Mesothelial cell of epicardium (in vitro differentiated cells): ENCODE measurements at regions not wholly inside any gene's neighbourhood (a gene's known extent, or its start where the extent isn't known, plus 50 kb on each side); places are given as distances from the start of the nearest gene placed in this dataset.
A peak's percentile ranks its signal among the peaks of the same experiment; 100 is the strongest.

ENCODE experiments used
- DNase-seq, 2 experiments: peaks; one replicate each; pipeline ENCODE4 v3.0.0; 2021; ENCODE audit warnings: low spot score in 2 of 2; ENCODE audit not compliant: unreplicated experiment in 2 of 2
- H3K27ac Mint-ChIP-seq: 2 replicates; pipeline ENCODE4 v1.8.0; 2021; ENCODE audit warnings: mixed read lengths
- H3K27me3 Mint-ChIP-seq: 2 replicates; pipeline ENCODE4 v1.8.0; 2021; ENCODE audit warnings: low read depth, mixed read lengths
- H3K36me3 Mint-ChIP-seq: 2 replicates; pipeline ENCODE4 v1.8.0; 2021; ENCODE audit warnings: mixed read lengths
- H3K4me1 Mint-ChIP-seq: 2 replicates; pipeline ENCODE4 v1.8.0; 2021; ENCODE audit warnings: mixed read lengths
- H3K4me3 Mint-ChIP-seq: 2 replicates; pipeline ENCODE4 v1.8.0; 2021; ENCODE audit warnings: mild to moderate bottlenecking, moderate library complexity, mixed read lengths
- H3K9me3 Mint-ChIP-seq: 2 replicates; pipeline ENCODE4 v1.8.0; 2021; ENCODE audit warnings: mixed read lengths
- TF ChIP-seq, protein P1 (sequence below): fragments of 200-600 bp; sonication (generic); IDR thresholded peaks from one replicate; pipeline ENCODE4 v1.5.0; 2021; ENCODE audit warnings: antibody characterized with exemption; ENCODE audit not compliant: unreplicated experiment

DNA sequence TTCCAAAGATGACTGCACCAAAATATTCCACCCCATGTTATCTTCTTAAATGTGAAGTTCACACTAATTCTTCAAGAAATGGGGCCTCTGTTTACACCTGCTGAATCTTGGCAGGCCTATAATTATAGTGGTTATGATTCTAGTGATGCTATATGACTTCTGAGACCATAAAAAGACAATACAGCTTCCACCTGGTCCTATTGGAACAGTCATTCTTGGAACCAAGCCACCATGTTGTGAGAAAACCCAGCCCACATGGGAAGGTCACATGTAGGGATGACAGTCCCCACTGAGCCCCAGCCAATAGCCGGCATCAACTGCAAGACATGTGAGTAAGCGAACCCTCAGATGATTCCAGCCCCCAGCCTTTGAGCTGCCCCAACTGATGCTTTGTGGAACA is 587.5 kb downstream of the MID1IP1 start:
- peaks cover 19% of the 10 kb centered on the region for H3K9me3 Mint-ChIP-seq
- peaks cover 3% of the 10 kb centered on the region for H3K27me3 Mint-ChIP-seq
- no peak for DNase-seq
- TF ChIP-seq, protein P1, sequence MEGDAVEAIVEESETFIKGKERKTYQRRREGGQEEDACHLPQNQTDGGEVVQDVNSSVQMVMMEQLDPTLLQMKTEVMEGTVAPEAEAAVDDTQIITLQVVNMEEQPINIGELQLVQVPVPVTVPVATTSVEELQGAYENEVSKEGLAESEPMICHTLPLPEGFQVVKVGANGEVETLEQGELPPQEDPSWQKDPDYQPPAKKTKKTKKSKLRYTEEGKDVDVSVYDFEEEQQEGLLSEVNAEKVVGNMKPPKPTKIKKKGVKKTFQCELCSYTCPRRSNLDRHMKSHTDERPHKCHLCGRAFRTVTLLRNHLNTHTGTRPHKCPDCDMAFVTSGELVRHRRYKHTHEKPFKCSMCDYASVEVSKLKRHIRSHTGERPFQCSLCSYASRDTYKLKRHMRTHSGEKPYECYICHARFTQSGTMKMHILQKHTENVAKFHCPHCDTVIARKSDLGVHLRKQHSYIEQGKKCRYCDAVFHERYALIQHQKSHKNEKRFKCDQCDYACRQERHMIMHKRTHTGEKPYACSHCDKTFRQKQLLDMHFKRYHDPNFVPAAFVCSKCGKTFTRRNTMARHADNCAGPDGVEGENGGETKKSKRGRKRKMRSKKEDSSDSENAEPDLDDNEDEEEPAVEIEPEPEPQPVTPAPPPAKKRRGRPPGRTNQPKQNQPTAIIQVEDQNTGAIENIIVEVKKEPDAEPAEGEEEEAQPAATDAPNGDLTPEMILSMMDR, result no peak
- no peak overlapping the region for H3K27ac Mint-ChIP-seq
- no peak overlapping the region for H3K4me3 Mint-ChIP-seq
- H3K4me1 Mint-ChIP-seq, result peaks cover 15% of the 10 kb centered on the region
- H3K36me3 Mint-ChIP-seq, result no peaks in the 10 kb centered on the region

DNA sequence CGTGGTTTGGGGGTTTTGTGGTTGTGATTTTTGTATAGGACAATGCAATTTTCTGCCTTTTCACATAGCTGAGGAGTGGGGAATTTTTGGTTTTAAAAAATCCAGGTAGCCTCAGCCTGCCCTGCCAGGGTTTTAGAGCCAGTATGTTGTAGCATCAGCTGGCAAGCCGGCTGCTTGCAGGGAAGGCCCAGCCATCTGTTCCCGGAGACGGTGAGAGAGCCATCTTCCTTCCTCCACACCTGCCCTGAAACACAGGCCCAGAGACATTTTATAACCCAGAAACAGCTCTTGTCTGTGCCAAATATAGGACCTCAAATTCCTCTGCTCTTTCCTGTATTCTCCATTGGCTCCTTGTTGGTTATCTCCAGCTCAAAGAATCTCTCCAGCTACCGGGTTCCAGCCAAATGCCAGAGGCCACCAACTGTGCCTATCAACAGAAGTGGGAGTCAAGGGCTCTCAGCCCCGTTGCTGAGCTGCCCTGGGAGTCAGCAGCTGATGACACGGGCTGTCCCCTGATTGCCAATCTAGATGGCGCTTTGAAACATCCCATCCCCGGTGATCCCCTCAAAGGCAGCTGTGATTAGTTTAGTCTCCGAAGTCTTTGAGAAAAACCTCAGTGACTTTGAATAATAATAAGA is 595.2 kb downstream of the MID1IP1 start:
- Mint-ChIP-seq H3K4me1 (peaks cover 9% of the 10 kb centered on the region), H3K4me3 (no peak overlapping the region), H3K9me3 (peaks cover 14% of the 10 kb centered on the region)

DNA sequence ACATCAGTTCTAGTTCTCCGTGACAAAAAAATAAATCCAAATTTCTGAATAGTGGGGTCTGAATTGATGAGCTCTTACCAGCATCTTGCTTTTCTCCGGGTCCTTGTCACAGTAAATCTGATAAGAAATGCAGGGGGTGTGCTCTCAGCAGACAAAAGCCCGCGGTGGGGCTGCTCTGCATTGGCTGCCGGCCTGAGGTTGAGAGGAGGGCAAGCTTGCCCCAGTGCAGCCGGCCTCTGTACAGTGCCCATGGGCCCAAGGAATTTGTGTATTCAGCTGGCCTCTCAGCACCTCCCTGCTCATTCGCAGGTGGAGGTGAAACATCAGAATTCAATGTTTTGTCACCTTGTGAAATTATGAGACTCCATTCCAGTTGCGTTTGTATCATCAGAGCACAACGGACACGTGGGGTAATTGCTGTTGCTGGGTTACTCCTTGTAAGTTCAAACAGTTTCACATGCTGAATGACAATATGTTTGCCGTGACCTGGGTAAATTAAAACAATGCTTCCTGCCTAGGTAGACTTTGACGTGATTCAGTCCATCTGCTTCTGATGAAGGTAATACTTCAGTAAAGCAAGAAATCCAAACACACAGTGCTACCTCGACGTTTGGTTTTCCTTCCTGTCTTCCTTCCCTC is 596.4 kb downstream of the MID1IP1 start:
- H3K4me3 Mint-ChIP-seq, result no peak overlapping the region
- H3K36me3 Mint-ChIP-seq, result no peaks in the 10 kb centered on the region
- peaks cover 14% of the 10 kb centered on the region for H3K9me3 Mint-ChIP-seq
- TF ChIP-seq, protein P1, result no peak
- H3K27me3 Mint-ChIP-seq, result no peaks in the 10 kb centered on the region
- H3K27ac Mint-ChIP-seq, result peak overlapping the region; percentile 56
- DNase-seq, result no peak
- H3K4me1 Mint-ChIP-seq, result peaks cover 9% of the 10 kb centered on the region

More for the DNA sequence above, 595.2 kb downstream of the MID1IP1 start:
- no peak overlapping the region for H3K27ac Mint-ChIP-seq
- H3K27me3 Mint-ChIP-seq, result no peaks in the 10 kb centered on the region
- DNase-seq, result no peak
- TF ChIP-seq, protein P1, result no peak
- no peaks in the 10 kb centered on the region for H3K36me3 Mint-ChIP-seq

DNA sequence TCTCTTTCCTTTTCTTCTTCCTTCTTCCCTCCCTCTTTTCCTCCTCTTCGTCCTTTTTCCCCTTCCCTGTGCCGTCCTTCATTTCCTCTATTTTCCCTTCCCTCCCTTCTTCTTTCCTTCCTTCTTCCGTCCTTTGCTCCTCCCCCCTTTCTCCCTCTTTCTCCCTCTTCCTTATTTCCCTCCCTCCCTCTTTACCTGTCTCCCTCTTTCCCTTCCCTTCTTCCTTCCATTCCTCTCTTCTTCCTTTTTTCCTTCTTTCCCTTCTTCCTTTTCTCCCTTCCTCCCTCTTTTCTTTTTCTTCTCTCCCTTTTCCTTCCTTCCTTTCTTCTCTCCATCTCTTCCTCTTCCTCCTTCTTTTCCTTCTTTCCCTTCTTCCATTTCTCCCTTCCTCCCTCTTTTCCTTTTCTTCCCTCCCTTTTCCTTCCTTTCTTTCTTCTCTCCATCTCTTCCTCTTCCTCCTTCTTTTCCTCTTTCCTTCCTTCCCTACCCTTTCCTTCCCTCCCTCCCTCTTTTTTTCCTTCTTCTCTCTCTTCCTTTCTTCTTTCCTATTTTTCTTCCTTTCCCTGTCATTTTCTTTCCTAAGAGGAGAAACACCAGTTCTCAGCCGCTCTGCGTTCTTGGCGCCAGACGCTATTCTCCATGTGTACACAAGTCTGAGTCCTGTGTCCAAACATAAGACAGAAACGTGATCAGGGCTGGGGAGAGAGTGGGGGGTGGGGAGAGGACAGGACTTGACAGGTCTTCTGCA is 597.1 kb downstream of the MID1IP1 start:
- no peak for DNase-seq
- Mint-ChIP-seq H3K9me3 (peaks cover 19% of the 10 kb centered on the region), H3K4me1 (peaks cover 9% of the 10 kb centered on the region), H3K27ac (peak overlapping the region; percentile 56), H3K27me3 (no peaks in the 10 kb centered on the region), H3K36me3 (no peaks in the 10 kb centered on the region), H3K4me3 (no peak overlapping the region)
- TF ChIP-seq, protein P1, result no peak

DNA sequence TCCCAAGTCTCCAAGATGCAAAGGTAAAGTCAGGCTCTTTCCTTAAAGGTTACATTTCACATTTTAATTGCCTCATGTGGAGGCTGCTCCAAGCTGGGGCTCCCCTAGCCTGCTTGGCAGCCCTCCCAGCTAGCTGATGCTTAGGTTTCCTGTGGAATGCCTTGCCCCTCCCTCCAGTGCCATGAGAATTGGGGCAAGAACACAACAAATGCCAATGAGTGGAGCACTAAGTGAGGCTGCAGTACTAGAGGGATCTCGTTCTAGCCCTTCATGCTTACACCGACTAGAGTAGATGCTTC is 597.7 kb downstream of the MID1IP1 start:
- H3K4me1 Mint-ChIP-seq, result peaks cover 9% of the 10 kb centered on the region
- no peak for DNase-seq
- TF ChIP-seq, protein P1, result no peak
- H3K4me3 Mint-ChIP-seq, result no peak overlapping the region
- no peaks in the 10 kb centered on the region for H3K36me3 Mint-ChIP-seq
- no peak overlapping the region for H3K27ac Mint-ChIP-seq
- H3K27me3 Mint-ChIP-seq, result no peaks in the 10 kb centered on the region
- peaks cover 19% of the 10 kb centered on the region for H3K9me3 Mint-ChIP-seq
